ENCODE measurements at regions not wholly inside any gene's neighbourhood (a gene's known extent, or its start where the extent isn't known, plus 50 kb on each side); places are given as distances from the start of the nearest gene placed in this dataset.
A peak's percentile ranks its signal among the peaks of the same experiment; 100 is the strongest.

- peaks cover 28% of the 10 kb centered on the region for H3K4me1 ChIP-seq
Measured at GRCh38 chr15:62783303-62783957, 259.1 kb upstream of the TPM1 start.

GRCh38 chr15:62785881-62786828 lies 256.4 kb upstream of the TPM1 start:
- Histone ChIP-seq H3K36me3 (peaks cover 0 to 4% of the 10 kb centered on the region in 2 donors), H3K4me1 (peaks cover 21% of the 10 kb centered on the region), H3K4me3 (no peak overlapping the region), H3K27me3 (no peaks in the 10 kb centered on the region), H3K9me3 (no peaks in the 10 kb centered on the region), H3K27ac (peak overlapping the region; percentile 47)
- DNase-seq (ENCODE audit: extremely low spot score in 2 of 2): no peak
- TF ChIP-seq POLR2A (IDR thresholded peaks at IDR 0.05) (no peak), CTCF (IDR thresholded peaks at IDR 0.05) (no peak), POLR2AphosphoS5 (IDR thresholded peaks at IDR 0.05; ENCODE audit: insufficient read depth in 1 of 2, low read depth in 1 of 2) (no peak)
- intact Hi-C loops (cut with DNase I): no loop called here

More at GRCh38 chr15:62783303-62783957, 259.1 kb upstream of the TPM1 start:
- DNase-seq (ENCODE audit: extremely low spot score in 2 of 2): no peak
- Histone ChIP-seq H3K27me3 (no peaks in the 10 kb centered on the region), H3K9me3 (no peaks in the 10 kb centered on the region), H3K4me3 (no peak overlapping the region), H3K36me3 (peaks cover 0 to 4% of the 10 kb centered on the region in 2 donors), H3K27ac (no peak overlapping the region)
- intact Hi-C loops (cut with DNase I): loop anchor here (2.0 kb wide), 1 partner anchor 309 kb away; no protein-coding TSS in a partner anchor
- TF ChIP-seq POLR2A (IDR thresholded peaks at IDR 0.05): no peak
- TF ChIP-seq POLR2AphosphoS5 (IDR thresholded peaks at IDR 0.05; ENCODE audit: insufficient read depth in 1 of 2, low read depth in 1 of 2): no peak
- no peak for TF ChIP-seq CTCF (IDR thresholded peaks at IDR 0.05)

GRCh38 chr15:62787401-62787800 lies 255.1 kb upstream of the TPM1 start:
- Histone ChIP-seq H3K27ac (peak overlapping the region; percentile 47), H3K36me3 (peaks cover 0 to 4% of the 10 kb centered on the region in 2 donors), H3K9me3 (no peaks in the 10 kb centered on the region), H3K4me3 (no peak overlapping the region), H3K27me3 (no peaks in the 10 kb centered on the region), H3K4me1 (peaks cover 12% of the 10 kb centered on the region)
- DNase-seq (ENCODE audit: extremely low spot score in 2 of 2): no peak
- intact Hi-C loops (cut with DNase I): no loop called here
- TF ChIP-seq POLR2AphosphoS5 (IDR thresholded peaks at IDR 0.05; ENCODE audit: insufficient read depth in 1 of 2, low read depth in 1 of 2) (no peak), POLR2A (IDR thresholded peaks at IDR 0.05) (no peak), CTCF (IDR thresholded peaks at IDR 0.05) (no peak)

- Histone ChIP-seq H3K36me3 (peaks cover 0 to 4% of the 10 kb centered on the region in 2 donors), H3K4me3 (no peak overlapping the region), H3K4me1 (peaks cover 7% of the 10 kb centered on the region), H3K27me3 (no peaks in the 10 kb centered on the region), H3K27ac (no peak overlapping the region), H3K9me3 (no peaks in the 10 kb centered on the region)
- no peak for DNase-seq (ENCODE audit: extremely low spot score in 2 of 2)
- intact Hi-C loops (cut with DNase I): no loop called here
- no peak for TF ChIP-seq POLR2A (IDR thresholded peaks at IDR 0.05)
- no peak for TF ChIP-seq POLR2AphosphoS5 (IDR thresholded peaks at IDR 0.05; ENCODE audit: insufficient read depth in 1 of 2, low read depth in 1 of 2)
- no peak for TF ChIP-seq CTCF (IDR thresholded peaks at IDR 0.05)
Measured at GRCh38 chr15:62788224-62788623, 254.3 kb upstream of the TPM1 start.
